ENCODE measurements at regions not wholly inside any gene's neighbourhood (a gene's known extent, or its start where the extent isn't known, plus 50 kb on each side); places are given as distances from the start of the nearest gene placed in this dataset.

- DNase-seq, result no peak
- H3K27ac Mint-ChIP-seq, result no peak overlapping the region
- H3K4me1 Mint-ChIP-seq, result no peaks in the 10 kb centered on the region
- peaks cover 3% of the 10 kb centered on the region for H3K27me3 Mint-ChIP-seq (ENCODE audit: low read depth, poor library complexity)
- H3K4me3 Mint-ChIP-seq, result no peak overlapping the region
- no peak for TF ChIP-seq CTCF (IDR thresholded peaks at IDR 0.05)
- no peaks in the 10 kb centered on the region for H3K9me3 Mint-ChIP-seq
- H3K36me3 Mint-ChIP-seq (ENCODE audit: low read depth), result no peaks in the 10 kb centered on the region
These were observed 343.5 kb upstream of the LUZP2 start for GRCh38 chr11:24153337-24153736.

GRCh38 chr11:24155792-24156191 is 341.1 kb upstream of the LUZP2 start:
- H3K4me3 Mint-ChIP-seq, result no peak overlapping the region
- no peak for TF ChIP-seq CTCF (IDR thresholded peaks at IDR 0.05)
- H3K9me3 Mint-ChIP-seq, result no peaks in the 10 kb centered on the region
- DNase-seq, result peak; percentile 9
- H3K27me3 Mint-ChIP-seq (ENCODE audit: low read depth, poor library complexity), result peaks cover 3% of the 10 kb centered on the region
- no peak overlapping the region for H3K27ac Mint-ChIP-seq
- H3K4me1 Mint-ChIP-seq, result no peaks in the 10 kb centered on the region
- no peaks in the 10 kb centered on the region for H3K36me3 Mint-ChIP-seq (ENCODE audit: low read depth)

- no peak overlapping the region for H3K4me3 Mint-ChIP-seq
- no peak for DNase-seq
- no peak for TF ChIP-seq CTCF (IDR thresholded peaks at IDR 0.05)
These were observed 339.5 kb upstream of the LUZP2 start for GRCh38 chr11:24157316-24157715.

GRCh38 chr11:24161587-24161986 is 335.3 kb upstream of the LUZP2 start:
- H3K4me3 Mint-ChIP-seq, result no peak overlapping the region
- DNase-seq, result no peak

More at GRCh38 chr11:24157316-24157715, 339.5 kb upstream of the LUZP2 start:
- no peak overlapping the region for H3K27ac Mint-ChIP-seq
- no peaks in the 10 kb centered on the region for H3K36me3 Mint-ChIP-seq (ENCODE audit: low read depth)
- H3K27me3 Mint-ChIP-seq (ENCODE audit: low read depth, poor library complexity), result peaks cover 3% of the 10 kb centered on the region
- H3K4me1 Mint-ChIP-seq, result no peaks in the 10 kb centered on the region
- H3K9me3 Mint-ChIP-seq, result no peaks in the 10 kb centered on the region

GRCh38 chr11:24163146-24163545 is 333.7 kb upstream of the LUZP2 start:
- H3K4me3 Mint-ChIP-seq, result no peak overlapping the region

More at GRCh38 chr11:24161587-24161986, 335.3 kb upstream of the LUZP2 start:
- H3K27me3 Mint-ChIP-seq (ENCODE audit: low read depth, poor library complexity), result no peaks in the 10 kb centered on the region
- no peaks in the 10 kb centered on the region for H3K36me3 Mint-ChIP-seq (ENCODE audit: low read depth)
- no peak for TF ChIP-seq CTCF (IDR thresholded peaks at IDR 0.05)
- H3K9me3 Mint-ChIP-seq, result no peaks in the 10 kb centered on the region
- no peaks in the 10 kb centered on the region for H3K4me1 Mint-ChIP-seq
- no peak overlapping the region for H3K27ac Mint-ChIP-seq

More at GRCh38 chr11:24163146-24163545, 333.7 kb upstream of the LUZP2 start:
- Mint-ChIP-seq H3K27ac (no peak overlapping the region), H3K9me3 (no peaks in the 10 kb centered on the region), H3K36me3 (ENCODE audit: low read depth) (no peaks in the 10 kb centered on the region), H3K27me3 (ENCODE audit: low read depth, poor library complexity) (no peaks in the 10 kb centered on the region), H3K4me1 (no peaks in the 10 kb centered on the region)
- TF ChIP-seq CTCF (IDR thresholded peaks at IDR 0.05), result no peak
- no peak for DNase-seq
